AG08395 (cell line): ENCODE measurements at regions not wholly inside any gene's neighbourhood (a gene's known extent, or its start where the extent isn't known, plus 50 kb on each side); places are given as distances from the start of the nearest gene placed in this dataset.

ENCODE experiments used
- DNase-seq: peaks from one replicate; pipeline ENCODE4 v3.0.0; 2012; ENCODE audit warnings: mixed read lengths, low spot score

DNA sequence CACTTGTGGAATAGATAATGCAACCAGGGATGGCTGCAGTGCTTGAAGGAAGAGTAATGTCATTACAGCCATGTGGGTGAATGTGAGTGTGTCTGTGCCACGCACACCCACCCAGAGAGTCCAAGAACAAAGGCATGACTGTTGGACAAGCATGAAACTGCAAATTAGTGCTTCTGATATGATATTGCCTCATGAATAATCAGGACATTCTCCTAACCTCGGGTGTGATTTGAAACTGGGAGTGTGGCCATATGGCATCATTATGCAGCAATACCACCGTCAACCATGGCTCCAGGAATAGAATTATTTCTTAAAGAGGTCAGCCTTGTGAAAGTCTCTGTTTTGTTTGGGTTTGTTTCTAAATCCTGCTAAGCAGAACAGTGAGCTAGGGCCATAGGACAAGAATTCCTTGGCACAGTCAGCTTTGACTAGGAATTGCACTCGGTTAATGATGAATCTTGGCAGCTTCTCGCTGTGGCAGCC lies 678.0 kb upstream of the RAB6C start:
- DNase-seq, result no peak

DNA sequence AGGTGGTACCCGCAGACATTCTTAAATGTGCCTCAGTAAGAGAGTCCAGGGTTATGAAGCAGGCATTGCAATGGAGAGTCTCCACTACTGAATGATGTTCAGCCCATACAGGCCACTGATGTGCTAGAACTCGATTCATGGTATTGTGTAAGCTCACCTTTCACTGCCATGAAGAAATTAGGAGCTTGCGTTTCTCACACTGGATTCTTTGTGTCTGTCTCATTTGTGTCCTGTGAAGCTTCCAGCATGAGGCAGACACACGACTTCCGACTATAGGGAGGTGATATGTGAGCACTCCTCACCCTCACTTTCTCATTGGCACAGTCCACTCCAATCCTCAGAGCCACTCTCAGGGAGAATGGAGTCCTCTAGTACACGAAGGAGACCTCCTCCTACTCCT lies 677.4 kb upstream of the RAB6C start:
- no peak for DNase-seq

DNA sequence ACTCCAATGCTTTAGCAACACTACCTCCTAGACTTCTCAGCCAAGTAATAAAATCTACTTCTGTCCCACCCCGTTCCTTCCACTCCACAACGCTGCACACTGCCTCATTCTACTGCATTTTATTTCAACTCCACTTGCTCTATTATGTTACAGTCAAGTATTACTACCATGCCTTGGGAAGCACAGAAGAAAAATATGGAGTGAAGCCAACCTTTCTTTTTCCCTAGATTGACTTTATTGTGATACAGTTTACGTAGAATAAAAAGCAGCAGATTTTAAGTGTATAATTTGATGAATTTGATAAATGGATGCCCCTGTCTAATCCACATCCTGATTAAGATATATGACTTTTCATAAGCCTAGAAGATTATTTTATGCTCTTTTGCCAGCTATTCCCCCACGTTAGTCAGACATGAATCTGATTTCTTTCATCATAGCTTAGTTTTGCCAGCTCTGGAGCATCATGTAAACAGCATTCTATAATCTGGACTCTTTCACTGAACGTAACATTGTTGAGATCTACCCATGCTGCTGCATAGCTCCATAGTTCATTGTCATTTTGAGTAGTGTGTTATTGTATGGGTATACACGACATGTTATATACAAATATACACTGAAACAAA lies 676.8 kb upstream of the RAB6C start:
- DNase-seq, result no peak

DNA sequence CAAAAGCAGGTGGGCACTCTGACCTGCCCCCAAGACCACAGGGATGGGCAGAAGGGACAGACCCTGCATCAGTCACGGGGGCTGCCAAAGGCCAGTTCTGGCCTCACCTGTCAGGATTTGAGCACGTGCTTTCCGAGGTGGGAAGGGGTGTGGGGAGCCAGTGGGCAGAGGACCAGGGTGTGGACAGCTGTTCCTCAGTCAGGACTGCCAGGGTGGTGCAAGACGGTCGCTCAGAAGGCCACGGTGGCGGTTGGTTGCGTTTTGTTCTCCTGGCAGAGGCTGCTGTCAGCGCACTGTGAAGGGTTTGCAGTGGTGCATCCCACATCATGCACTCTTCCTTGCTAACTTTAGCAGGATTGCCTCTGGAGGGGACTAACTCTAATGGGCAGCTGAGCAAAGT lies 665.3 kb upstream of the RAB6C start:
- DNase-seq, result no peak

DNA sequence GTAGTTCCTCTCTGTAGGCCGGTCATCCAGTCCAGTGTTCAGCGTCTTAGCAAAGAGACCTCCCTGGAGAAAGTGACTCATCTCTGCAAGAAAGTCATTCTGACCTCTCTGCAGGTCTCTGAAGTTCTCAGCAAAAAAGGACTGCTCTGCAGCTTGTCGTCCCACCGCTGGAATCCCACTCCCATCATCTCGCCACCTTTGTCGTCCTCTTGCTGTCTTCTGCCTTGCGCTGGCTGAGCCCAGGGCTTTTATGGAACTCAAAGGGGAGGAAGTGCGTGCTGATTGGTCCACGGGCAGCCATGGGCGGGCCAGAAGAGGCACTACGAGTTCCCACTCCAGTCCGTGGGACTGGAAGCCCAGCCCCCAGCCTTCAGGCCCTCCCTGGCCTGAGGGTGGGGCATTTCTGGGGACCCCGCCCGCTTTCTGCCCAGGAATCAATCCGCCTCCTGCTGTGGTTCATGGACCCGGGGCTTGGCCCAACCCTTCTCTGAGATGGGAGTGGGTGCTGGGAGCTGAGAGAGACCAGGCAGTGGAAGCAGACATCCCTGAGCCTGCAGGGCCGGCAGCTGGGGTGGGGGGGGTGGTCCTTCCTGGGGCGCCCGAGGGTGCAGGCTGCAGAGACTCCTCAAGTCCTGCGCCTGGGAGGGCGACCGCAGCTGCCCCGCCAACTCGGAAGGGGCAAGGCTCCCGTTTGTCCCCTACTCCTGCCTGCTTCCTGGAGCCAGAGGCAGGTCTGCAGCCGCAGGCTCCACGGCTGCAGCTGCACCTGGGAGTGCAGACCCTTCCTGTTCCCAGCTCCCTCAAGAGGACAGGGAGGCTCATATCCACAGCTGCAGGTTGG lies 660.7 kb upstream of the RAB6C start:
- DNase-seq, result no peak

DNA sequence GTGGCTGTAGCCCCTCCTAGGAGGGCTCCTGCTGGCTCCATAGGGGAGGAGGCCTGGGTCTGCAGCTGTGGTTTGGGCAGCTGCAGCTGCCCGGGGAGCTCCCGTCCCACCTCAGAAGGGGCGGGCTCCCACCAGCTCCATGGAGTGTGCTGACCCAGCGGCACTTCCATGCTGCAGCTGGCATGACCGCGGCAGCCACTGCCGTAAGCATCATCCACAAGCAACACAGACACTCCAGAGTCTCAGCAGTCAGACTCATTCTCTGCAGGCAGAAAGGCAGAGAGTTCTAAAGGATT lies 660.1 kb upstream of the RAB6C start:
- DNase-seq, result no peak

DNA sequence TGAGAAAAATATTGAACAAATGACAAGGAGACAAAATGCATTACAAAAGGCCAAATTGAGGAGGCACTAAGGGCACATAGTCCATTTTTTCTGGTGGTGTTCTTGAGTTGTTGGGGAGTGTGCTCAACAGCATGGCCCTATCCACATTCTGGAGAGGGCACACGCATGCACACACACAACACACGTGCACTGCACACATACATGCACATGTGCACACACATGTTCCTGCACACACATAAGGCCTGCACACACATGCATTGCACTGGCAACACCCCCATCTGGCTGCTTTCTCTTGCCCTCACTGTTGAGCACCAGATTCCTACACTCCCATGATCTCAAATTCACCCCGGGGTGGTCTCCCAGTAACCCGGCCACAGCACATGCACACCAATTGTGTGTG lies 659.2 kb upstream of the RAB6C start:
- DNase-seq, result no peak

DNA sequence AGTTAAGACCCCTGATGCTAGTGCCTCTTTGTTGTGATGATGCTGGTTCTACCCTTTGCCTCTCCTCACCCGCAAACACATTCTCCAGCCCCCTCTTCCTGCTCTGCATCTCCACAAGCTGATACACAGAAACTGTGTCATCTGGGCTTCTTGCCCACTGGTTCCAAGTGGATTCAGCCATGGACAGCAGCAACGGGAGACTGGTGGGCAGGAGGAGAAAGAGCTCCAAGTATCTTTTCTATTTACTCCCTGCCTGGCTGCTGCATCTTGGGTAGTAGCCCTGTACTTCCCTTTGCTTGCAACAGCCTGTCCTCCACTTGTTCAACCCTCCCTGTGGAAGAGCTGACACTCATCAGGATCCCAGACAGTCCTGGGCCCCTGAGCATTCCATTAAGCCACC lies 655.1 kb upstream of the RAB6C start:
- no peak for DNase-seq

DNA sequence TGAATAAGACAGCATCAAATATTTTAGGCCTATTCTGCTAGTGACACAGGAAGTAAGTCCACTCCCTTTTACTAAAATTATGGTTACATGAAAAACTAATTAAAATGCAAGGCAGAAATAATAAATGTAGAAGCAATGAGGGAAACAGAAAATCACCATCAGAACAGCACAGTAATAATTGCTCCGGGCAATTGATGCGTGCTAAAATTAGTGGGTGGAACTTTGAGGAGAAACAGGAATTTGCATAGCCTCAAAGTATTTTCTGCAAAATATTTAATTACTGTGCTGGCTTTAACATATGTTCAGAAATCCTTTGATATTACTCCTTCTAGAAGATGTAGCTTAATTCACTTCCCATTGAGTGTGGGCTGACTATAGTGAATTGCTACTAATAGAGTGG lies 654.3 kb upstream of the RAB6C start:
- no peak for DNase-seq

DNA sequence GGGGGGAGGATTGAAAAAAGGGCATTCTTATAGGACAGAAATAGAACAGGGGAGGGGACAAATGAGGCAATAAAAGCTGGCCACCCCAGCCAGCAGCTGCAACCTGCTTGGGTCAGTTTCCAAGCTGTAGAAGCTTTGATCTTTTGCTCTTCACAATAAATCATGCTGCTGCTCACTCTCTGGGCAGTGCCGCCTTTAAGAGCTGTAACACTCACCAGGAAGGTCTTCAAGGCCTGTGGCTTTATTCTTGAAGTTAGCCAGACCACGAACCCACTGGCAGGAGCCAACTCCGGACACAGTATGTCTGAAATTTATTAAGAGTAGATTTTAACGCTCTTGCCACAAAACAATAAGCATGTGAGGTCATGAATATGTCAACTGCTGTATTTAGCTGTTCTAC lies 649.9 kb upstream of the RAB6C start:
- DNase-seq, result no peak

DNA sequence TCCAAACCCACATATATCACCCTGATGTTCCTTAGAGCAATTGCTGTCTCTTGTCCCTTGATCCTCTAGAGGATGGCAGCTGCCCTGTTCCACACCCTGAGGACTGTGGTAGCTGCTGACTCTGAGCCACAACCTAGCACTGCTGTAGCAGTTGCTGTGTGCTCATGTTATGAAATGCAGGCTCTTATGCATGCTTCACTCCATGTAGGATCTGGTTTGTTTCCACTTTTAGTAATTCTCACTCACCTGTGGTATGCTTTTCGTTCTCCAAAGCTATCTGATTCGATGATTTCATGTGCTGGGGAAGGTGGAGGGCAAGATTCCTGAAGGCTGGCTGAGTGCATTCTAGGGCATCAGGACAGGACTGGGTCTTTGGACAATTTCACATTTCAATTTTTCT lies 649.0 kb upstream of the RAB6C start:
- no peak for DNase-seq

DNA sequence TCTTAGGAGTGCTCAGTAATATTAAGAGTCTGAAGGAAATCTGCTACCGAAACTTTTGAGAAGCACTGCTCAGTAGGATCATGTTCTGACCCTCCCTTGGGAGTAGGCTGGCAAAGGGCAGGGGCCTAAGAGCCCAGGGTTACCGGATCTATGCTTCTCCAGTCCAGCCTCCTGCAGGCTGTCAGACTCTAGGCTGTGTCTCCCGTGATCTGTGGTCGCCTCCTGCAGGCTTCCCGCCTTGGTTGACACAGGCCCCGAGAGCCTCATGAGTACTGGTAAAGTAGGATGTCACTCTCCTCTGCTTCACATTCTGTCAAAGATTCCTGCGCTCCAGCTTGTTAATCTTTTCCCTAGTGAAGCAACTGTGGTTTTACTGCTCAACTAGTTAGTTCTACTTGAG lies 647.8 kb upstream of the RAB6C start:
- DNase-seq, result no peak

DNA sequence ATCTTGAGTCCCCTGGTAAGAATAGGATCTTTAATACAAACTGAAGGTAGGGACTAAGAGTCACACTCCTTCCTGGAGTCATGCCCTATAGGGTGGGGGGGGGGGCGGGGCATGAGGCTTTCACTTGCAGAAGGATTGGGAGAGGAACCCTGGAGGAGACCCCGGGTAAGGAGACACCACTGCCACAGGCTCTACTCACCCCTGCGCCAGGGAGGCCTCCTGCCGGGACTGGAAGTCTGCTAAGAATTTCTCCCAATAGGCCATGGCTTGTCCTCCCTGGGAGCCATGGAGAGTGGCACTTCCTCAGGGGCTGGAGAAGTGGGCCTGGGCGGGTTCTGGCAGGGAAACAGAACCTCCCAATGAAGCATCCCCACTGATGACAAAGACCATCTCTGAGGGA lies 645.3 kb upstream of the RAB6C start:
- DNase-seq, result no peak

DNA sequence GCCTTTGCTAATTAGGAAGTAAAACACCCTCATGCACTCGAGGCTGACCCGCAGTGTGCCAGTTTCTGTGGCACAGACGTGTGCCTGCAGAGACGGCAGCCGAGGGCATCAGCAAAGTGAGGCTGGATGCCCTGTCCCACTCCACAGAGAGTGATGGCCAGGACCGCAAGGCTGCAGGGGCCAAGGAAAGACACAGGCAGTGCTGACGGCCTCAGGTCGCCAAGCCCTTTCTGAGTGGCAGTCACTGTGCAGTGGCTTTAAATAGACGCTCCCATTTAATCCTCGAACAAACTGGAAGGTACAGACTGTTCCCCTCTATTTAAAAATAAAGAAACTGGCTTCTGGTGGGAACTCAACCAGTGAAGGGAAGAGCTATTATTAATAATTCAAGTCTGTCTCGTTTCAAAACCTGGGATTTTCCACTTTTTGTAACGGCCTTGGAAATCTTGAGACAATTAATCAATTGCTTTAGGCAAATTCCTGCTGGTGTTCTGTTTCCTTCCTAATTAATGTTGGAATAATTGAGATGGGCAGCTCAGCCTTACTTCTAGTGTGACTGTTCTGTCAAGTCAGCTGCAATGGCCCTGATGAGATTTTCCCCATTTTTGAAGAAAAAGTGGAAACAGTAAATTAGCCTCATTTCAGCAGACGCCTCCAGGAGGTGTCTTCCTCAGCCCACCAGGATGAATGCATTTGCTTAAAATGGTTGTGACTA lies 644.6 kb upstream of the RAB6C start:
- DNase-seq, result no peak

DNA sequence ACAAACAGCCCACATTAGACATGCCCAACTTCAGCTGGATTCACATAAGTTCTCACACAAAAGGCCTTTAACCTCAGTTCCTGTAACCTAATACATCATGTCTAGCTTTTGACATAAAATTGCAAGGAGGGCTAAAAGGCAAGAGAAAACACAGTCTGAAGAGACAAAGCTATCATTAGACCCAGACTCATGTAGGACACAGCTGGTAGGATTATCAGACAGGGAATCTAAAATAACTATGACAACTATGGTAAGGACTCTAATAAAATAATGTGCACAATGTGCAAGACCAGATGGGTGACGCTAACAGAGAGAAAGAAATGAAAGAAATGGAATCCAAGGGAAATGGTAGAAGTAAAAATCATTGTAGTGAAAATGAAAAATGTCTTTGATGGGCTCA lies 643.2 kb upstream of the RAB6C start:
- no peak for DNase-seq

DNA sequence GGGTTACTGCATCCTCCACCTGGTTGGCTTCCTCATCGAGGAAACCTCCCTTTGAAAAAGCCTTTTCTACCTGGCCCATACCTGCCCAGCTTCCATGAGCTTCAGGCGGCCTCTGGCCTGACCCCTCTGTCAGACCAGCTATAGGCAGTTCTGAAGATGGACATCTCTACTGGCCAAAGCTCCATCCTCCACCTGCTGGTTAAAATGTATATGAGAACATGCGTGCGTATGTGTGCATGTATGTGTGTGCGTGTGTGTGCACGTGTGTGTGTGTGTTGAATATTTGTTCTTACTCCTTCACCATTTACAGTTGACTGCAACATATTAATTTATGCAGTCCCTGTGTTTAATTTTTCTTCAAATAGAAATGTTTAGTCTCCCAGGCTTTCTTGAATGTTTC lies 642.4 kb upstream of the RAB6C start:
- DNase-seq, result no peak

DNA sequence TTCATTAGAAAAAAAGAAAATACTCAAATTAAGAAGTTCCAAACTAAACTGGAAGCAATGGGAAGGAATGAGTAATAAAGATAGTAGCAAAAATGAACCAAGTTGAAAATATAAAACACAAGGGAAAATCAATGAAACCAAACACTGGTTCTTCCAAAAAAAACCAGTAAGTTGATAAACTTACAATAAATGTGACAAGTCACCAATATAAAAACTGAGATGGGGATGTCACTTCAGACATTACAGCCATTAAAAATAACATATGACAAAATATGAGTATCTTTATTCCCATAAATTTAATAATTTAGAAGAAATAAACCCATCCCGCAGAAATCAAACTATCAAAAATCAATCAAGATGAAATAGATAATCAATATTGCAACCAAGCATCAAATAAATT lies 633.9 kb upstream of the RAB6C start:
- no peak for DNase-seq

DNA sequence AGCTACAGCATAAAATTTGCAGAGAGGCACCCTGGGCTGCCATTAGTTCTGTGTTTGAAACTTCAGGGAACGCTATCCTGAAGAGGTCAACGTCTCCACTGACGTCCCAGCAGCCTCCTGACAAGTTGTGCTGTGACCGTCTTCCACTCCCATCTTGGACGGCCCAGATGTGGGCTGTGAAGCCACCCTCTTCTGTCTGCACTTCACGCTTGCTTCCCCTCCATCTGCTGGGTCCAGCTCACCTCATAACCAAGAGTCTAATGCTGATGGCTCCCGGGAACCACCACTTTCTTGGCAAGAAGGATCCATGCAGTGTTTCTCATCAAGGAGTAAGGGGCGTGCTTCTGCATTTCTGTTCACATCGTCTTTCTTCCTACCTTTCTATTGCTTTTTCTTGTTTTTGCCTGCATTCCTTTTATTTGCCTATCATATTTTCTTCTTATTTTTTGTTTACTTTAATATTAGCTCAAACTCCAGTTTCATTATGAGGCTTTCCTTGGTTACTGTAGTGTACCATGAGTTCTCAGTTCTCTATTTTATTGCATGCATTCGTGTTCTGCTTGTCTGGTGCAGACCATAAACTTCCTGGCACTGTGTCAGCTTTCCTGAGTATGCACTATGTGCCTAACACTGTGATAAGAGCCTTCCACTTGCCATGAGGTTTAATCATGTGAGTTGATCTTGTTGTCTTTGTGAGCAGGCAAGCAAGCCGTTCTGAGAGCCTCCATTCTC lies 631.8 kb upstream of the RAB6C start:
- no peak for DNase-seq

DNA sequence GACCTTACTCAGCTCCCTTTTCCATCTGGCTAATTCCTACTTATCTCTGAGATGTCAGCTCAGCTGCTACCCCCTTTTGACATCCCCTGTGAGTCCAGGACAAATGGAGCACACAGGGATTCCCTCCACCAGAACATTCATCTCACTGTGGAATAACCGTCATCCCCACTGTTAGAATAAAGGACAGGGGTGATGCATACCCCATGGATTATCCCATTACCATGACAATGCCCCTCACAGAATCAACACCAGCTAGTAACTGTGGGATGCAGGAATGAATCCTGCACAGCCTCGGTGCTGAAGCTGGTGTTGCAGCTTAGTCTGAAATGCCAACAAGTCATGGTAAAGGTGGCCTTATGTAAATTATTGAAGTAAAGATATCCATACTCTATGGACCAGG lies 624.8 kb upstream of the RAB6C start:
- DNase-seq, result no peak

DNA sequence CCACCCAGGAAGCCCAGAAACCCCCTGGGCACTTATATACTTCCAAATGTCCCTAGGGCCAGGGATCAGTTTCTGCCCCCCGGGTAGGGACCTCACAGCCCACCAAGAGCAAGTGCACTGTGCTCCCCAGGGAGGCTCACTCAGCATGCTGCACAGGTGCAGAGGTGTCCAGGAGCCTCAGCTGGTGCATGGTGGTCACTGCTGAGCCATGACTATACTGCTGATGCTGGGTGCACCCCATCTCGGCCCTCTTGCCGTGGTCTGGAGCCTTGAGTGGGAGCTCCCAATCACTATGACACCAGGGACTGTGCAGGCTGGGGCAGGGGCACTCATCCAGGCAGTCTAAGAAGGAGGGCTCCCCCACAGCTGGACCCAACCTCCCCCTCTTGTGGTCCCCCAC lies 617.8 kb upstream of the RAB6C start:
- no peak for DNase-seq

DNA sequence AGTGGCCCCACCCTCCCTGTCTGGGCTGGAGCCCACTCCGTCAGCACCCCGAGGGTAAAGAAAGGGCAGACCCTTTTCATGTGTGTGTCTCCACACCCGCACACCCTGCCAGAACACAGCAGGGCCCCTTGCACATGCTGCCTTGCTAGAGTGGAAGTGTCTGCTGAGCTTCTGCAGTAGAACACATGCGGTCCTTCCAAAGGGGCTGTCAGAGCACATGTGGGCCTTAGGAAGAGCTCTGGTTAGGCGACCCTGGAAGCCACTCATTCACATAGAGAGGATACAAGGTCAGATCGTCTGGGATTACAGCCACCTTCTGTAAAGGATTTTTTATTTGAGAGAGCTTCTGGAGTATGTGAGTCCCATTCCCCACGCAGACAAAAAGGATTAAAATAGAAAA lies 613.2 kb upstream of the RAB6C start:
- DNase-seq, result no peak

DNA sequence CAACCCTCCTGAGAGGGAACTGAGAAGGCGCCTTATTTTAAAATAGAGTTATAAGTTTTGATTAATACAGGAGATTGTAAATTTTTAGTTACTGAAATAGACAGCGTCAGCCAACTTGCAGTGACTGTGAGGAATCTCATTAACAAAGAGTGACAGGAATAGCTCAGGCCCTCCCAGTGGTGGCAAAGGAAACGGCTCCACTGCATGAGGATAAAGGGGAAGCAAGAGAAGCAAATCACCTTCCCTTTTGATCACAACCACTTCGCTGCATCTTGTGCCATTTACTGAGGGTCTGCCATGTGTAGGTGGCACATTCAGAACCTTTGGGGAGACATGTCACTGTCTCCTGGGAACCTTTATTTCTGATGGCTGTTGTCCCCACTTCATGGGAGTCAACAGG lies 612.4 kb upstream of the RAB6C start:
- DNase-seq, result no peak

DNA sequence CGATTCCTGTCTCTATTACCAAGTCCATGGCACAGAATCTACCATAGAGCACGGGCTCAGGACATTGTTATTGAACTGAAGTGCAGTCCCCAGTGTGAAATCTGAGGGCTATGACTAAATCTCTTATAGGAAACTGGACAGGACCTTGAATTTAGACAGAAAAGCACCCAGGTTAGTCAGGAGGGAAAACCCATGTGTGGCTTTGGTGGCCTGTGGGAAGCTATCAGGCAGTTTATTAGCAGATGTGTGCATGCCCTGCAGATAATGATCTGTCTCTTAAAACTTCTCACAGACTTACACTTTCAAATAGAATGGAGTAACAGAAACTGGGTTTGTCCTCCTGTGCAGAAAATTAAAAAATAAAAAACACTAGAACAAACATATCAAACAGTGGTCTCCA lies 610.0 kb upstream of the RAB6C start:
- DNase-seq, result no peak
